ENCODE measurements at regions not wholly inside any gene's neighbourhood (a gene's known extent, or its start where the extent isn't known, plus 50 kb on each side); places are given as distances from the start of the nearest gene placed in this dataset.

DNA sequence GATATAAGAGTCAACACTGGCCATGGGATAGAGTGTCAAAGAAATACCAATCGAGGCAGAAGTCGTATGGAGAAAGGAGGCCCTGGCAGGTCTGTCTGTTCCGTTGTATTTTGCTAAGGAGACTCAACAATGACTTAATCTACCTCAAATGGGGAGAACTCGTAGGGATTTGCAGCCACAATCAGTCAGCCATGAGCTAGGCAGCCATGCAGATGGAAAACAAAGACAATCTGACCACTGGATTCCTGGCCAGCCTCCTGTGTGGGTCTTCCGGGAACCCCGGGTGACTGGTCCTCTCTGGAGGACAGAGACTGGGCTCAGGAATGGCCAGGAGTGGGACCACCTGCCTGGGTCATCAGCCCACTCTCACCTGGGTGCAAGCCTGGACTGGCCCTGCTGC lies 167.8 kb downstream of the ETS2 start:
- Histone ChIP-seq H3K4me1 (ENCODE audit: insufficient read depth, poor library complexity, severe bottlenecking) (no peaks in the 10 kb centered on the region), H3K27ac (ENCODE audit: poor library complexity, severe bottlenecking) (no peak overlapping the region), H3K4me3 (ENCODE audit: severe bottlenecking) (no peak overlapping the region), H3K9me3 (ENCODE audit: severe bottlenecking) (no peaks in the 10 kb centered on the region), H3K27me3 (ENCODE audit: insufficient read depth, poor library complexity, severe bottlenecking) (no peaks in the 10 kb centered on the region), H3K36me3 (ENCODE audit: low read depth) (no peaks in the 10 kb centered on the region)
- DNase-seq (ENCODE audit: low spot score) (no peak), ATAC-seq (ENCODE audit: low read depth) (no peak)
- TF ChIP-seq, protein P1, sequence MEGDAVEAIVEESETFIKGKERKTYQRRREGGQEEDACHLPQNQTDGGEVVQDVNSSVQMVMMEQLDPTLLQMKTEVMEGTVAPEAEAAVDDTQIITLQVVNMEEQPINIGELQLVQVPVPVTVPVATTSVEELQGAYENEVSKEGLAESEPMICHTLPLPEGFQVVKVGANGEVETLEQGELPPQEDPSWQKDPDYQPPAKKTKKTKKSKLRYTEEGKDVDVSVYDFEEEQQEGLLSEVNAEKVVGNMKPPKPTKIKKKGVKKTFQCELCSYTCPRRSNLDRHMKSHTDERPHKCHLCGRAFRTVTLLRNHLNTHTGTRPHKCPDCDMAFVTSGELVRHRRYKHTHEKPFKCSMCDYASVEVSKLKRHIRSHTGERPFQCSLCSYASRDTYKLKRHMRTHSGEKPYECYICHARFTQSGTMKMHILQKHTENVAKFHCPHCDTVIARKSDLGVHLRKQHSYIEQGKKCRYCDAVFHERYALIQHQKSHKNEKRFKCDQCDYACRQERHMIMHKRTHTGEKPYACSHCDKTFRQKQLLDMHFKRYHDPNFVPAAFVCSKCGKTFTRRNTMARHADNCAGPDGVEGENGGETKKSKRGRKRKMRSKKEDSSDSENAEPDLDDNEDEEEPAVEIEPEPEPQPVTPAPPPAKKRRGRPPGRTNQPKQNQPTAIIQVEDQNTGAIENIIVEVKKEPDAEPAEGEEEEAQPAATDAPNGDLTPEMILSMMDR (IDR thresholded peaks at IDR 0.05; ENCODE audit: poor library complexity, severe bottlenecking): no peak

DNA sequence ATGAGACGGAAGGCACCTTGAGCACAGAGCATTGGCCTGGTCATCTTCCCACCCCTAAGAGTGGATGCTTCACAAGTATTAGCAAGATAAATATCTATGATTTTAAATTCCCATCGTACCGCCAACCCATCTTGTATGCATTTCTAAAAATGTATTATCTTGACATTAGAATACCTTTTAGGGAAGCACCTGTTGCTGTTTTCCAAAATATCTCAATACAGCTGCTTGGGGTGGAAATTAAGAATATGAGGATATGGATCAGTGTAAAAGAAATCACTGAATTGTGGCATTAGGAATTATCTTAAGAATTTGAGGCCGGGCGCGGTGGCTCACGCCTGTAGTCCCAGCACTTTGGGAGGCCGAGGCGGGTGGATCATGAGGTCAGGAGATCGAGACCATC lies 166.3 kb downstream of the ETS2 start:
- no peak overlapping the region for H3K4me3 ChIP-seq (ENCODE audit: severe bottlenecking)
- H3K27me3 ChIP-seq (ENCODE audit: insufficient read depth, poor library complexity, severe bottlenecking): no peaks in the 10 kb centered on the region
- no peak overlapping the region for H3K27ac ChIP-seq (ENCODE audit: poor library complexity, severe bottlenecking)
- TF ChIP-seq, protein P1 (IDR thresholded peaks at IDR 0.05; ENCODE audit: poor library complexity, severe bottlenecking): no peak
- no peak for ATAC-seq (ENCODE audit: low read depth)
- H3K9me3 ChIP-seq (ENCODE audit: severe bottlenecking): no peaks in the 10 kb centered on the region
- no peak for DNase-seq (ENCODE audit: low spot score)
- H3K36me3 ChIP-seq (ENCODE audit: low read depth): no peaks in the 10 kb centered on the region
- no peaks in the 10 kb centered on the region for H3K4me1 ChIP-seq (ENCODE audit: insufficient read depth, poor library complexity, severe bottlenecking)

DNA sequence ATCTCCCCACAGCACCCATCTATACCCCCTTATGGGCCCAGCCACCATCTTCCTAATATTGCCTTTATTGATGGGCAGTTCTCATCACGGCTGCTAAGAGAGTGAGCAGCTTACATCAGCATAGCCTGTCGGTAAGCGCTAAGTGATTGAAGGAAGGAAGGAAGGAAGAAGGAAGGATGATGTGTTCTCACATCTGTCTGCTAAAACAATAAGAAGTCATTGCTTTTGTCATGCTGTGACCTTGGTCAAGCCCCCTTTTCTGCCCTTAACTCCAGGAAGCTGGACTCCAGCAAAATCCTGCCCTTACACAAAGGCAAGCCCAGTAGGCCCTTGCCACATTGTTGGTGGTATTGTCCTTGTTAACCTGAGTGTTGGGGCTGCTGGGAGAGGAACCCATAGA lies 165.0 kb downstream of the ETS2 start:
- ATAC-seq (ENCODE audit: low read depth) (no peak), DNase-seq (ENCODE audit: low spot score) (no peak)
- Histone ChIP-seq H3K36me3 (ENCODE audit: low read depth) (no peaks in the 10 kb centered on the region), H3K9me3 (ENCODE audit: severe bottlenecking) (no peaks in the 10 kb centered on the region), H3K4me1 (ENCODE audit: insufficient read depth, poor library complexity, severe bottlenecking) (no peaks in the 10 kb centered on the region), H3K27me3 (ENCODE audit: insufficient read depth, poor library complexity, severe bottlenecking) (no peaks in the 10 kb centered on the region), H3K27ac (ENCODE audit: poor library complexity, severe bottlenecking) (no peak overlapping the region), H3K4me3 (ENCODE audit: severe bottlenecking) (no peak overlapping the region)
- TF ChIP-seq, protein P1 (IDR thresholded peaks at IDR 0.05; ENCODE audit: poor library complexity, severe bottlenecking): no peak

DNA sequence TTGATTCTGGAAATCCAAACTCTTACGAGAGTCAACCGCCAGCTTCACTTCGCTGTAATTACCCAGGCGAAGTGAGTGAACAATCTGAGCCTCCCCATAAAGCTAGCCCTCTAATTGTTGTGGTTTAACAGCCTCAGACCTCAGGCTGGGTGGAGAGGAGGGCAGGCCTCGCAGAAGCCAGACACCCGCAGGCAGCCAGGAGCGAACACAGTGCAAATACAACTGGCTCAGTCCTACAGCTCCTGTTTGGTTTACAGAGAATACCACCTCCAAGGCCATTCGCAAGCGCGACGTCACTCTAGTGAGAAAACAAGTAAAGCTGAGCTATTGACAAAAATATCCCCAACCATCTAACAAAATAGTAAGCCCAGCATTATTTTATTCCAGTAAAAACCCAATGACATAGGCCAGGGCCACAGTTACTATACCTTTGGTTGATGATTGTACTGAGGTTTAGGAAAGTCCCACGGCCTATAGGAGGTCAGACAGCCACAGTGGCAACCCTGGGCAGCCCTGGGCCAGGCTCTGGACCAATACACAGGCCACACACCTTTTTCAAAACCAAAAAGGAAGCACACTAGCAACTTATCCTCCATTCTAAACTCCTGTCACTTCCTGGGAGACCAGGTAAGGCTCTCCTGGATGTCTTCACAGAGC lies 163.3 kb downstream of the ETS2 start:
- ATAC-seq (ENCODE audit: low read depth): no peak
- TF ChIP-seq, protein P1 (IDR thresholded peaks at IDR 0.05; ENCODE audit: poor library complexity, severe bottlenecking): no peak
- no peak overlapping the region for H3K27ac ChIP-seq (ENCODE audit: poor library complexity, severe bottlenecking)
- no peak for DNase-seq (ENCODE audit: low spot score)
- no peaks in the 10 kb centered on the region for H3K9me3 ChIP-seq (ENCODE audit: severe bottlenecking)
- no peaks in the 10 kb centered on the region for H3K36me3 ChIP-seq (ENCODE audit: low read depth)
- peaks cover 3% of the 10 kb centered on the region for H3K4me1 ChIP-seq (ENCODE audit: insufficient read depth, poor library complexity, severe bottlenecking)
- H3K4me3 ChIP-seq (ENCODE audit: severe bottlenecking): no peak overlapping the region
- no peaks in the 10 kb centered on the region for H3K27me3 ChIP-seq (ENCODE audit: insufficient read depth, poor library complexity, severe bottlenecking)

DNA sequence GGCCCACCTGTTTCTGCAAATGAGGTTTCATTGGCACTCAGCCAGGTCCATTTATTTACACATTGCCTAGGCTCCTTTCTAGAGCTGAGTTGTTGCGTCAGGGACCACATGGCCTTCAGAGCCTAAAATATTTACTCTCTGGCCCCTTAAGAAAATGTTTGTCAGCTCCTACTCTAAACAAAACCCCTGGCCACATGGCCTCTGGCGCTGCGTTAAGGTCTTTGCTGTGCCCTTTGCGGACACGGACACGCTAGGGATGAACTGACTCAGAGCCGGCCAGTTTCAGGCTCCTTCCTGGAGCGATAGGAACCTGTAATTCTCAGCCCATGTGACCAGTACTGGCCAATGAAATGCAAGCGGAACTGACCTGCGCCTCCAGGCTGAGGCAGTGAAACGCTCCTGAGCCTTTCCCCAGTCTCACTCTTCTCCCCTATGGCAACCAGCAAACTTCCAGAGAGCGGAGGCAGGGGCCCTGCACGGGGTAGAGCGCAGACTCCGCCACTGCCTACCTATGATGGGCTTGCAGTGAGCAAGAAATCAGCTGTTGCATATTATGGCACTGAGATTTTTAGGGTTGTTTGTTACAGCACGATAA lies 160.3 kb downstream of the ETS2 start:
- no peaks in the 10 kb centered on the region for H3K9me3 ChIP-seq (ENCODE audit: severe bottlenecking)
- DNase-seq (ENCODE audit: low spot score) (no peak), ATAC-seq (ENCODE audit: low read depth) (no peak)
- no peak overlapping the region for H3K27ac ChIP-seq (ENCODE audit: poor library complexity, severe bottlenecking)
- peaks cover 3% of the 10 kb centered on the region for H3K4me1 ChIP-seq (ENCODE audit: insufficient read depth, poor library complexity, severe bottlenecking)
- TF ChIP-seq, protein P1 (IDR thresholded peaks at IDR 0.05; ENCODE audit: poor library complexity, severe bottlenecking): no peak
- H3K36me3 ChIP-seq (ENCODE audit: low read depth): no peaks in the 10 kb centered on the region
- H3K27me3 ChIP-seq (ENCODE audit: insufficient read depth, poor library complexity, severe bottlenecking): no peaks in the 10 kb centered on the region
- H3K4me3 ChIP-seq (ENCODE audit: severe bottlenecking): no peak overlapping the region
